T47D (cell line): ENCODE measurements at regions not wholly inside any gene's neighbourhood (a gene's known extent, or its start where the extent isn't known, plus 50 kb on each side); places are given as distances from the start of the nearest gene placed in this dataset.

Experiments used
- DNase-seq, 2 experiments: peaks; one replicate each; pipeline versions ENCODE4 v3.0.0 to v3.0.0-alpha.2; 2011 to 2012; ENCODE audit warnings: low read depth in 1 of 2, low spot score in 1 of 2
- JUND ChIP-seq: IDR thresholded peaks from 2 replicates; pipeline ENCODE4 v1.6.1; 2012; ENCODE audit warnings: low read depth
- in situ Hi-C: cut with HindIII; loops from 2 replicates; pipeline ENCODE4 v1.10.0; 2016; ENCODE audit warnings: low sequenced_read_pairs, low pct_unique_long_range_greater_than_20kb

- no peak for TF ChIP-seq JUND
- DNase-seq: no peak
- in situ Hi-C loops: no loop called here
Measured at GRCh38 chr3:76724706-76725105, 315.2 kb upstream of the ROBO2 start.

DNA sequence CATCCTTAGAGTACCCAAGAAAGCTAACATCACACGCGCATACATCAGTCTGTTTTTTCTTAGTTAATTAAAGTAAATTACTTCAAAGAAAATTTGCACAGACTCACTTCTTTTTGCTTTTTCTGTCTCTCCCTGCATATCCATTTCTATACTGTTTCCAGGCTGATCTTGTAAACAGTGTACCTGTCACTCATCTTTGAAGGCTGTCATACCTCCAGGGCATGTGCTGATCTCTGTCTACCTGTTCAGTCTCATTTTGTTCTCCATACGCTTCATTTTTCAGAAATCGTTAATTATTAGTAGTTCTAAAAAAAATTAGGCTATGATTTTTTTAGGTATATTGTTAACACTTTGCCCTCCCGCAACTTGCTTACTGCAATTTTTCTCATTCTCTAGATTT, 313.9 kb upstream of the ROBO2 start:
- DNase-seq: no peak
- TF ChIP-seq JUND: no peak
- in situ Hi-C loops: no loop called here

- no peak for DNase-seq
- TF ChIP-seq JUND: no peak
- in situ Hi-C loops: no loop called here
Measured at GRCh38 chr3:76728426-76728825, 311.5 kb upstream of the ROBO2 start.

DNA sequence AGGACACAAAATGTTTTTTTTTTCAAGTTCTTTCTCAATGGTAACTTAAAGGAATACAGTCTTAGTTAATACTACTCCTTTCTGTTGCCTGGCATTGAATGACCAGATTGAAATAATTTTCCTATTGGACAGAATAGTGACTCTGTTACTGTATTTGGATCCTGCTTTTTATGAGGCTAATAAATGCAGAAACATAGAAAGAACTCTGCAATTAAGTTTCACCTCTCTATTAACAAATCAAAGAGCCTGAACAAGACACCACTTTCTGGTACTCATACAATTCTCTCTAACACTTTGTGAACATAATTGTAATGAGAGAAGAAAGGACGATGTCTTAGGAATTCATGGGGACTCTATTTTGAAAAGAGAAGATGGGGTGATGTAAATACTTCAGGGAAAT, 308.4 kb upstream of the ROBO2 start:
- DNase-seq: no peak
- in situ Hi-C loops: no loop called here
- TF ChIP-seq JUND: no peak

GRCh38 chr3:76733073-76733759, 306.7 kb upstream of the ROBO2 start:
- no peak for TF ChIP-seq JUND
- in situ Hi-C loops: no loop called here
- no peak for DNase-seq

- TF ChIP-seq JUND: no peak
- in situ Hi-C loops: no loop called here
- DNase-seq: no peak
Measured at GRCh38 chr3:76735152-76735551, 304.7 kb upstream of the ROBO2 start.

DNA sequence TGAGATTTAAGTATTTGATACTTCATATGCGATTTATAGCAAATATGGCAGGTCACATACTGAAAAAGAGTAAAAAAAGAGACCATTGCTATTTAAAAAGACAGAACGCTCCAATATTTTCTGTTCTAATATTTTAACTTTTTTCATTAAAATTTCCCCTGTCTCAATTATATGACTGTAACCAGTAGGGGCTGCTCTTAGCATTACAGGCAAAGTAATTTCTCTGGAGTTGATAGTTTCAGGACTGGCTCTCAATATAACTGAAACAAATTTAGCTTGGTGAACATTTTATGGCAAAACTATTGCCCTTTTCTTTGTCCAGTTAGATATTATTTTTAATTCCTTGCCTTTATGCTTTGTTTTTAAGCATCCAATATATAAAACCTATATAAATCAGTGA, 286.3 kb upstream of the ROBO2 start:
- in situ Hi-C loops: no loop called here
- no peak for TF ChIP-seq JUND
- DNase-seq: peak in 1 of 2 experiments; percentile 4

DNA sequence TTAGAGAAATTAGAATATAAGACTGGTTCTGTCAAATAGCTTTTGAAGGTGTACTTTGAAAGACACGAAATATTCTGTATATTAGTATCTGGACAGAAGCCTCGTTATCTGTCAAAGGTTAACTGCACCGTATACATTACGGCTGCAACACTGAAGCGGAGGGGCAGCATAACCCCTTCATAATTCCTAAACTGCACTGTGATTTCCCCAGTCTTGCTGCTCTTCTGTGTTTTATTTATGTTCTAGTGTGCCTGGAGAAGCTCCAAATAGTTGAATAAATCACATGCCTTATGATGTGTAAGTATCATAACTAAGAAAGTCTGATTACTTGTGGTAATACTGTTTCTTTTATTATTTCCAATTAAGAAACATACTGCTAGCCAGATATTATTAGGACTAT, 285.7 kb upstream of the ROBO2 start:
- DNase-seq: no peak
- no peak for TF ChIP-seq JUND
- in situ Hi-C loops: no loop called here

- in situ Hi-C loops: no loop called here
- no peak for DNase-seq
- no peak for TF ChIP-seq JUND
Measured at GRCh38 chr3:76756577-76756976, 283.3 kb upstream of the ROBO2 start.

GRCh38 chr3:76760336-76760735, 279.6 kb upstream of the ROBO2 start:
- in situ Hi-C loops: no loop called here
- no peak for TF ChIP-seq JUND
- no peak for DNase-seq

DNA sequence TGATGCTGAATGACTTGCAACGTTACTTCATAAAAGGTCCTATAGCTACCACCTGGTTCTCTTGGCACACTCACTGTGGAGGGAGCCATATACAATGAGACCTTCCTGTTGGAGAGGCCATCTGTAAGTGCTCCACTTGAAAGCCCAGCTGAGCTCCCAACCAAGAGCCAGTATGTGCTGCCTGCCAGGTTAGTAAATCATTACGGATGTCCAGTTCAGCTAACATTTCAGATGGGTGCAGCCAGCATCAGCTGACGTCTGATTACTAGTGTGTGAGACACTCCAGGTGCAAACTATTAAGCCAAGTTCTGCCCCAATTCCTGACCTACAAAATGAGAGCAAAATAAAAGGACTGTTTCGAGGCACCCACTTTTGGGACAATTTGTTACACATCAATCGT, 274.4 kb upstream of the ROBO2 start:
- DNase-seq: no peak
- TF ChIP-seq JUND: no peak
- in situ Hi-C loops: no loop called here

- DNase-seq: no peak
- no peak for TF ChIP-seq JUND
- in situ Hi-C loops: no loop called here
Measured at GRCh38 chr3:76768912-76769311, 271.0 kb upstream of the ROBO2 start.

DNA sequence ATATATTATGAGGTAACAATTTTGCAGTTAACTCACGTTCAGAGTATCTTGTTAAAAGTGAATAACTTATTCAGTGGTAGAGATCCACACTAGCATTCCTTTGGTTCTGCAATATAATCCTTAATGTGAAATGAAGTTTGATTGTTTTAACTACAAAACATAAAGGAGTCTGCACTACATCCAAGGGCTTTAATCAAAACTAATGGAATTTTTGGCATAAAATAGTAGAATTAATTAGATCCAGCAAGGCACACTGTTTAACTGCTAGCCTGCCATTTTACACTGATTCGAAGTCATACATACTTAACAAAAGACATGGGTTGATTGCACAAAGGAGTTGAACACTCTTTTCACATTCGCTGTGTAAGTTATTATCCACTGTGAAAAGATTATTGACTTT, 263.0 kb upstream of the ROBO2 start:
- in situ Hi-C loops: no loop called here
- DNase-seq: no peak
- TF ChIP-seq JUND: no peak

DNA sequence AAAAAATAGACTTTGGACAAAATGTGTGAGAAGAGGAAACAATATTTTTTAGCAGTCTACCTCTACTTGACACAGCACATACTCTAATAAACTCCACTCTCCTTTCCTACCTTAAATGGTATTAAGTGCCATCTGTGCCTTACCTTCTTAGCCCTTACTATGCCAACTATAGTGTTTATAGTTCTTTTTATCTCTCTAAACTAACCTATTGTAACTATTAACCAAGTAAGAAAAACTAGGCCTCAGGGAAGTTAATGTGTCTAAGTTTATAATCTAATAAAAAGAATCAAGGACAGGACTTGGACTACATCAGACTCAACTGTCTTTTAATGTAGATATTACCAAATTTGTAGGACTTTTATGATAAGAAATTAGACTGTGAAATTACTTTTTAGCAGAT, 251.7 kb upstream of the ROBO2 start:
- no peak for DNase-seq
- TF ChIP-seq JUND: no peak
- in situ Hi-C loops: no loop called here

DNA sequence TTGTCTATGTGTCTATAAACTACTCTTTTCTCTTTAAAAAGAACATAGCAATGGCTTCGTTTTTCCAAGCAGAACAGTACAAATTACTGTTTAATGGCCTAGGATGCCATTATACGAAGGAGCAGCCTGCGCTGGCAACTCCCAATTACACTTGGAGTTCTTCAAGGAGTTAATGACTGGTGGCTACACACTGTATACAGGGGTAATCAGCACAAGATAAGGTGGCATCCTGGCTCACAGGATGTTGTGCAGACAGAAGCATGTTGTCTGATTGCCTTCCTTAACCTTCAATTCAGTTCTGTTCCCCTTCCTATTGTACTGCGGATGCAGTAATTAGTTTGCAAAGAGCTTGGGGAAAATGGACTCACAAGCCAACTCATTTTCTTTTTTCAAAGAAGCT, 250.7 kb upstream of the ROBO2 start:
- DNase-seq: no peak
- TF ChIP-seq JUND: no peak
- in situ Hi-C loops: no loop called here
